NCI-H69 (cell line): ENCODE measurements at regions not wholly inside any gene's neighbourhood (a gene's known extent, or its start where the extent isn't known, plus 50 kb on each side); places are given as distances from the start of the nearest gene placed in this dataset.
A peak's percentile ranks its signal among the peaks of the same experiment; 100 is the strongest.

Source experiments
- DNase-seq: peaks from one replicate; lab custom pipeline; 2025; lab: John Stamatoyannopoulos, UW

DNA sequence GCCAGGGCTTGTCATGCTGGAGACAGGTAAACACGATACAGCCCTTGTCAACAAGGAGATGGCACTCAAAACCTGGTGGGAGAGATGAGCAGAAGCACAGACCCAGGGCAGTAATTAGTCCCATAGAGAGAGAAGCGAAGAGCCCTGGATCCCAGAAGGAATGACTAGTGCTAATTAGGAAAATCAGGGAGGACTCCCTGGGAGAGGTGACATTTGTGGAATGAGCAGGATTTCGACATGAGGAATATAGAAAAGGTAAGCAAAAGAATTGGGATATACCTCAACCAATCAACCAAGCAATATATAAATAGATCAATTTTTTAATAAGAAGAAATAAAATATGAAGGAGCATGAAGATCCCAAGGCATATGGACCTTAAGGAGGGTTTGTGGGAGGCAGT, 98.5 kb upstream of the GJB5 start:
- DNase-seq, result no peak

DNA sequence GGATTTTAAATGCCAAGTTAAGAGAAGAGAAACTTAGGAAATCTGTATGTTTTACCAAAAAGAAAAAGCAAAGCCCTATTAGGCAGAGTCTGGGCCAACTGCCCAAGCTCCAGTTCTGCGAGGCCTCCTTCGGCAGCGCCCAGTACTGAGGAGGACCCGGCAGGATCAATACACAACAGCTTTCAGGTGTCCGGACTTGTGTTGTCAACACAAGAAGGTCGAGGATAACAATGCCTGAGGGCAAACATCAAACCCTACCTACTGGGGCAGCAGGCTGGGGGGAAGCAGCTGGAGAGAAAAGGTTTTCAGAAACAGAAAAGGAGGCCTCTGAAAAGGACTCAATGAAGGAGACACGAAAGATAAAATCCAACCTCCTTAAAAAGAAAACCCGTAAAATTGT, 98.1 kb upstream of the GJB5 start:
- no peak for DNase-seq

DNA sequence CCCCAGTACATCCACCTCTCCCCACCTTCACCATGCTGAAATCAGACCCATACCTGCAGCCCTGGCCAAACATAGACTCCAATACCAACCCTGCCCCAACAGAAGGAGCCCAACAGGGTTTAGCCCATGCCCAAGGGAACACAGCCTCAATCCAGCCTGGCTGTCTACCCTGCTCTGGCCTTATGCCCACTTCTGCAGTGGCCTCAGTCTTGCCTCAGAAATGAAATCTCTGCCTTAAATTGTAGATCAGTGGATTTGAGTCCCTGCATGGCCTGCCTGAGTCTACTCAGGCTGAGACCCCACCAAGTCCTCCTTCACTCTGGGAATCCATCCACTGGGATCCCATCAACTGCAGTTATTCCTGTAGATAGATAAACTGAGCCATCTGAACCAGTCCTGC, 97.6 kb upstream of the GJB5 start:
- DNase-seq, result no peak

DNA sequence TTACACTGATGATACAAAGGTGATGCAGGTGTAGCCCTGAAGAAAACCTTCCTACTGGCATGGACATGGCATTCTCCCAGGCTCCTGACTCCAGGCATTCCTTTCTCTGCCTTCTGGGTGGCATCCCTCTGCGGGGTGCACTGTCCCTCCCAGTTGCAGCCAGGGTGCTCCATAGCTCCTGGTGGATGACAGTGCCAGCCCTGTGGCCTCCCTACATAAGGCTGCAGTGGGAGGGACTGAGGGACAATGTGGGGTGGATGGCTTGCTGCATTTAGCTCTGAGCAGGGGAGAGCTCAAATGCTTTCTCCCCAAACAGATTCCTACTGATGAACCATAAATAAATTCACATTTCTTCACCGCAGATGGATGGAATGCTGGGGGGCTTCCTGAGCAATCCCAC, 97.0 kb upstream of the GJB5 start:
- no peak for DNase-seq

DNA sequence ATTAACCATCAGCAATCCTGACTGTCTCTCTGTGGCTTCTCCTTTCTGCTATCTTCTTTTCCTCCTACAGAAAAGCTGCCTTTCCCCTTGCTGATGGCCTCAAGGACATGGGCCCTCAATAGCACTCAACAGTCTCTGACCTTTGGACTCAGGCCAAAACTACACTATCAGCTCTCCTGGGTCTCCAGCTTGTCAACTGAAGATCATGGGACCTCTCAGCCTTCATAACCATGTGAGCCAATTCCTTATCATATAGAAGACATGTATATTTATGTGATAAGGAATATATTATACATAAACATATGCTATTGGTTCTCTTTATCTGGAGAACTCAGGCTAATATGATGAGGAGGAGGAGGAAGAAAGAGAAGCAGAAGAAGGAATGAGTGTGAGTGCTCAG, 91.8 kb upstream of the GJB5 start:
- DNase-seq, result no peak

DNA sequence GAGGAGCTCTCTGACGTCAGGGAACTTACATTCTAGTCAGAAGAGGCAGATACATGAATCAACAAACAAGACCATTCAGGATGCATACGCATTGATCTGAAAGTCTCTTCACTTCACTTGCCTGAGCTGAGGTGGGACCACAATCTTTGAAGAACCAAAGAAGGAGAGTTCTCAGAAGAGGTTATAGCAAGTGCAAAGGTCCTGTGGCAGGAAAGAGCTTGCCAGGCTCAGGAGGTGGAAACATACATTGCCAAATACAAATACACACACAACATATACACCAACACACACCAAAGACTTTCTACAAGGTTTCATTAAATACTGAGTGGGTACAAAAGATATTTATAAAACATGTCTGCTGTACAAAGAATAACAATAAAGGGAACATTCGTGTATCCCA, 86.8 kb upstream of the GJB5 start:
- no peak for DNase-seq

DNA sequence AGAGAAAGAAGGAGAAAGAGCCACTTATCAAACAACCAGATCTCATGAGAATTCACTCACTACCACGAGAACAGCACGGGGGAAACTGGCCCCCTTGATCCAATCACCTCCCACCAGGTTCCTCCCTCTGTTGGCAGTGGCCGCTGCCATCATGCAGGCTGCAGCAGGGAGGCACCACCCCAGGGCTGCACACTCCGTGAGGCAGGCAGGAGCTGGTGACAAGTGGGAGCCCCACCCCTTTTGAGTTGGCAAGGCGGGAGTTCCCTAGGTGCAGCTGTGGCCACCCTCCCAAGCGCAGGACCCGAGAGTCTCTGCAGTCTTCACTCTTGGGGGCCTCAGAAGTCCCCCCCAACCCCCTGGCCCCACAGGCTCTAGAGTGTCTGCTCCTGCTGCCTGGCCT, 83.9 kb upstream of the GJB5 start:
- no peak for DNase-seq

DNA sequence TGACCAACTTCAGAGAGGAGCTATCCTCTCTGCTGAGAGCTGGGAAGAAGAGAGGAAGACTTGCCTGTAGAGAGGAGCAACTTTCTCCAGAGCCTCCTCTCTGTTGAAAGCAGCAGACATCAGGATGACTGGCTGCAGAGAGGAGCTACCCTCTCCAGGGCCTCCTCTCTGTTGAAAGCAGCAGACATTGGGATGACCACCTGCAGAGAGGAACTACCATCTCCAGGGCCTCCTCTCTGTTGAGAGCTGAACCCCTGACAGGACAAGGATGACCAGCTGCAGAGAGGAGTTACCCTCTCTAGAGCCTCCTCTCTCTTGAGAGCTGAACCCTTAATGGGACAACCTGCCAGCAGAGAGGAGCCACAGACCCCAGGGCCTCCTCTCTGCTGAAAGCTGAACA, 83.0 kb upstream of the GJB5 start:
- DNase-seq, result no peak

DNA sequence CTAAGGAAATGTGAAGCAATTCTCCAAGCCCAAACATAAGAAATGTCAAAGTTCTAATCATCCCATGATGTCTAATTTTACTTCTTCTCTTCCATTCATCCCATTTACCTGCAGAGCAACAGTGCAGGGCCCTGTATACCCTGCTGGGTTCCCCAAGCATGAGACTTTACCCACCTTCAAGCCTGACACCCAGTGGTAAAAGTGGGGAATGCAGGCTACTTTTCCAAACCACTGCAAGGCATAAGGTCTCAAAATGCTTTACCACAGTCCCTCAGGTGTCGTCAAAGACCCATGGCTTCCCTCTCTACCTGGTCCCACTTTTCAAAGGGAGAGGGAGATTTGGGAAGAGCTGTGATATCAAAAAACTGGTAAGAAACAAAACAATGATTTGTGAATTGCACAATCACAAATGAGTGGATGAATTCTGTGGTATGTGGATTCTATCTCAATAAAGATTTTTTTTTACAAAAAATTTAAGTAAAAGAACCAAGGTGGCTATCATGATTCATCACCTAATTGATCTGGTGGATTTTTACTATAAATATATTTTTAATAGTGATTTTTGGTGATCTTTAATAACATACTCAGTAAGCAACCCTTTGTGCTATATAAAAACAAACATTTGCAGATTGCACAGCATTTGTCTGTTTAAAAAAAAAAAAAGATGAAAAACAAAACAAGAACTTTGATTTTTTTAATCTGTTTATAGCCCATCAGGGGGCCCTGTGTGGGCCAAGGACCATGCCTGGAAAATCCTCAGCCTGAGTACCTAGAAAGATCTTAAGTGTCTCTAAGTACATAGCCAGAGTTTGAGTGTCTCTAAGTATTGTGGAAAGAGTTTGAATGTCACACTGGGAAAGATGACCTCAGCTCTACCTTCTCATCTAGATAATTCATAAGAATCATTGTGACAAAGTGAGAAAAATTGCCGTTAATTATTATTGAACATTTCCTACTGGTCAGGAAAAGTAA, 73.1 kb upstream of the GJB5 start:
- peak; percentile 24 for DNase-seq

DNA sequence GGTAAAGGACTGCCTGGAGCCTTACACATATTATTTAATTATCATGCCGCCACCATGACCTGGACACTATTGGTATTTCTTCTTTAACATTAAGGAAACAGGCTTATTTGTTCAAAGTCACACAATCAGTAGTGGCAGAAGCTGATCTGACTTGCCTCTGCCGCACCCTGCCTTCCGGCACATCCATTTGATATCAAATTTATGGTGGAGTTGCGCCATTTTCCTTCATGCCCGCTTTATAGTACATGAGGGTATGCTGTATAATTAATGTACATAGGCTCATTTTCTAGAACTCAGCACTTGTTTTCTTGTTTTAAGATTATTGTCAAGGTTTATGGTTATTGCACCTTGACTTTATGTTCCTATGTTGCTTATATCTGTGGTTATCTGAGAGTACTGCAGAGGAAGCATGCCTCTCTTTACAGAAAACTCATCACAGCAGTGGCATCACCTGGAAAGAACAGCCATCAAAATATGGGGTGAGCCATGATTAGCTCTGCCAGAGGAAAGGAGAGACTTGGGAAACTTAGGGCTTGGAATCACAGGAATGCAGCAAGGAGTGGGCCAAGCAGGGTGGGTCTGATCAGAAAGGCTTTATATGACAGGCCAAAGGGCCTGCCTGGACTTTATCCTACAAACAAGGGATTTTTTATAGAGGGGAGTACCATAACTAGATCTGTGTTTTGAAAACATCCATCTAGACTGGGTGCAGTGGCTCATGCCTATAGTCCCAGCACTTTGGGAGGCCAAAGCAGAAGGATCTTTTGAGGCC, 72.2 kb upstream of the GJB5 start:
- DNase-seq, result no peak

DNA sequence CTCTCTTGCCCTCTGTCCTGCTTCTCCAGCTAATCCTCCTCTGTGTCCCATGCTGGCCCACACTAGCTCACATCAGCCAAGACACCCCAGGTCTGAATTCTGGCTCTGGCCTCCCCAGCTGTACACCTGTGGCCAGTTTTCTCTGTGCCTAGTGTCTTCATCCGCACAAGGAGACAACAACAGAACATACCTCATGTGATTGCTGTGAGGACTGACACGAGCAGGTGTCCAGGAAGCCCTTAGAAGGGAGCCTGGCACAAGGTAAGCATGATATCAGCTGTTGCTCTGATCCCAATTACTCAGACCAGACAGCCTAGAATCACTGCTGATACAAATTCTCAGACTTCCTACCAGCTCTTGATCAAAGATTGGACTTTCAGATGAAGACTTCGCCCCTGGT, 71.2 kb upstream of the GJB5 start:
- no peak for DNase-seq

DNA sequence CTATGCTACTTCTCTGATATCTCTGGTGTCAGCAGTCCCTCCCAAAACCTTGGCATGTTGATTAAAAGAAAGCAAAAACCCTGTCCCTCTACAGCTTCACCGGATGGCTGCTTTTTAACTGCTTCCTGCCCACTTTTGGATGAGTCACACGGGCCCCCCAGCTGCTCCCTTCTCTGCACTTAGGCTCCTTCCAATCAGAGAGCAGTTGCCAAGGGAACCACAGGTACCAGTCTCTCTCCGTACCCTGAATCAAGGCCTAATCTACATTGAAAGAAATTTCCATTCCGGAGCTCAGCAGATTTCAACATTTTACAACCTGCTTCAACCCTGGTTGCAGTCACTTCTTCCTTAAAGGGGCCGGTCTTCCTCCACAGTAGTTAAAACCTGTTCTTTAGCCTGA, 70.6 kb upstream of the GJB5 start:
- DNase-seq, result peak; percentile 5

DNA sequence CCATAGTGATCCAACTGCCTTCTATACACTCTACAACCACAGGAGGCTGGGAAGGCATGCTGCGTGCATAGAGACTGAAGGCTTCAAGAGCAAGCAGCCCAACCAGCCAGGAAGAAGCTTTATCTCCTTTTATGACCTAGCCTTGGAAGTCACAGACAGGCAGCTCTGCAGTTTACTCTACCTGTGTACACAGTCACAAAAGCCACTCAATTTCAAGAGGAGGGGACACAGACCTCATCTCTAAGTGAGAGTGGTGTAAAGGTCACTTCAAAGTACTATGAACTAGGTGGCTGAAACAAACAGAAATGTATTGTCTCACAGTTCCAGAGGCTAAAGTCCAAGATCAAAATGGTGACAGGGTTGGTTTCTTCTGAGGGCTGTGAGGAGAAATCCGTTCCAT, 69.6 kb upstream of the GJB5 start:
- no peak for DNase-seq

DNA sequence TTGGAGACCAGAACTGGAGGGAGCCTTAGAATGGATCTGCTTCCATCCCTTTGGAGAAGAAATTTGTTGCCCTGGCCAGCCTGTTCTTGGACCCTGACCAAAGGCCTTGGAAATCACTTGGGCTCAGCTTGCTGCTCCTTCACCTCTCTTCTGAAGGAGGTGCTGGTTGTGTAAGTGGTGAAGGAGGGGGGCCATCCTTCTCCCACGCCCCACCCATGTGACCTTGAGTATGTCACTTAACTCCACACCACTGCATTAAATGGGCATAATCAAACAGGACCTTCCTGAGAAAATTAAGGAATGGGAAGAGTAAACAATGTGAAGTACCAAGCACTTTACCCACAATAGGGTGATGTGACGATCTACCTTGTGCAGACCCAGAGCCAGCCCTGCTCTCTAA, 68.3 kb upstream of the GJB5 start:
- DNase-seq, result no peak

DNA sequence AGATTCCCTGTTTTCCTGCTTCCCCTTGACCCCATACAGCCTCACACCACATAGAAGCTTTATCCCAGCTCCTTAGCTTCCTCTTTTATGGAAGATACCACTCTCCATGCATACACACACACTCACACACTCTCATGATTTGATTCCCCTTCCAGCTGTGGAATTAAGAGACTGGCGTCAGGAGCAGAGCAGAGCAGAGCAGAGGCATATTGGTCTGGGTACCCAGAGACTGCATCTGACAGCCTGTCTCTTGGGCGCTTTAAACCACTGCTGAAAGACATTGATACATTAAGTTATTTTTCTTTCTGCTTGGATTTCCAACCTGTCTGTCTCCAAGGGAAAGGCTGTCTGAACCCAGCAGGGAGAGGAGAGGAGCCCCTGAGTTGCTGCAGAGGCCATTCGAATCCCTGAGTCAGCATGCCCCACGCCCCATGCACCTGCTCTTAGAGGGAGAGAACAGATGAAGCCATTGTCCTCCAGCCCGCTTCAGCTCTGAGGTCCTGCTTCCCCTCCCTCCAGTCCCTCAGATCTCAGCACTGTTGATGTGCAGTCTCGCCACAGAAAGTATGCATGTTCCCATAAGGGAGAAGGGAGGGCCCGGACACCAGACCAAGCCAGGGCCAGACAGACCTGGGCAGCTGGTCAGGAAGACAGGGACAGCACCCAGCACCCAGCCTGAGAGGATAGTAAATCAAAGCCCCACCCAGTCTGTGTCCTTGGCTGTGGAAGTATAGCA, 66.7 kb upstream of the GJB5 start:
- no peak for DNase-seq

DNA sequence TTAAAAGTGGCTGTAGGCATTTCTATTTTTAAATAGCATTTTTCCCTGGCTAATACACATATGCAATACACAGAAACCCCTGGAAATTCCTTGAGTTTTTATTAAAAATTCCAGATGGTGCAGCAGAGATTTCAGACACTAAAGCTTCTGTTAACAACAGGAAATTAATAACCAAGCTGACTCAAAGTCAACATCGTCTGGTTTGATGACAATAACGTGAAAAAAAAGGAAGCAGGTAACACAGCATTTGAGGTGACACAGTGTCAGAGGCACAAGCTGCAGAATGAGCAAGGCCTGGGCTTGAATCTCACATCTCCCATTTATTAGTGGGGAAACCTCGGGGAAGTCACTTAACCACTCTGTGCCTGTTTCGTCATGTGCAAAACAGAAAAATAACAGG, 64.6 kb upstream of the GJB5 start:
- no peak for DNase-seq

DNA sequence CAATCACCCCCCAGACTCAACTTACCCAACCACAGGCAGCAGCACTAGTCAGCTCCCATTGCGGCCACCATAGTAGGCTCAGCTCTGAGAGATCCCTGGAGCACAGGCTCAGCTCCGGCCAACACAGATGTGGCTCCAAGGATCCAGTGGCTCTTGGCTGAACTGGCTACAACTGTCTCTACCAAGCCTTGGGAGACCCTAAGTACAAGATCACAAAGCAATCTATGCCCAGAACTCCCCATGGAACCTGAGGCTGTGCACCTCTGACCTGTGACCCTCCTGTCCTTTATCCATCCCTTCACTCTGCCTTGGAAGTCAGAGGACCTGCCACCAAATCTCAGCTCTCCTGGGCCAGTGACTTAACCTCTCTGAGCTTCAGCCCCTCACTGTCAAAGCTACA, 61.8 kb upstream of the GJB5 start:
- no peak for DNase-seq

DNA sequence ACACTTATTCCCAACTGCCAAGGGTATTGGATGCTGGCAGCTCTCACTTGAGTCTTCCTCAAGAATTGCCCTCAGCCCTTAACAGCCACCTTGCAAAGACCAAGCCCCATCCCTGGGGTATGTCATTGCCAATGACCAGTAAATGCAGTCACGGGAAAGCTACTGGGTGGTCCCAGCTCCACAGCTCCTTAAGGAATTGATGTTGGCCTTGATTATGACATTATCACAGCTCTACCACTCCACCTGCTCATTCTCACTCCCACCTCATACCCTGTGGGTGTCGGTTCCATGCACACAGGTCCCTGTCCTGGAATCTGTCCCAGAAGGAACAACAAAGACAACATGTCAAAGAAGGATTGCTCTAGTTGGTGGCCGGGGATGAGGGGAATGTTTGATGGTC, 60.5 kb upstream of the GJB5 start:
- DNase-seq, result no peak

DNA sequence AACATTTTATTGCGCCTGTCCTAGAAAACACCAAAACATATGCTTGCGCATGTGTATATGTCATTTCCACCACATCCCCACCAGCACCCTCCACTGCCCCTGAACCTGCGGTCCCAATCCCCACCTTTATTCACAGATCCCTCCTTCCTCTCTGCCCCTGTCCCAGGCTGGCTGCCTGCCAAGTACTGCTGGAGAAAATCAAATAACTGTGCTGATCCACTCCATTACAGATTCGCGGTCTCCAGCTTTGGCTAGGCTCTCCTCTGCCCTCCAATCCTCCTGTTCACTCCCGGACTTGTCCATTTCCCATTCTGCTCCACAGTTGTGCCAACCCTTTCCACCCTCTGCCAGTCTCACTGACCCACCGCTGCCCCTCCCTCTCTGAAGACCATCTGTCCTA, 59.3 kb upstream of the GJB5 start:
- DNase-seq, result peak; percentile 3

DNA sequence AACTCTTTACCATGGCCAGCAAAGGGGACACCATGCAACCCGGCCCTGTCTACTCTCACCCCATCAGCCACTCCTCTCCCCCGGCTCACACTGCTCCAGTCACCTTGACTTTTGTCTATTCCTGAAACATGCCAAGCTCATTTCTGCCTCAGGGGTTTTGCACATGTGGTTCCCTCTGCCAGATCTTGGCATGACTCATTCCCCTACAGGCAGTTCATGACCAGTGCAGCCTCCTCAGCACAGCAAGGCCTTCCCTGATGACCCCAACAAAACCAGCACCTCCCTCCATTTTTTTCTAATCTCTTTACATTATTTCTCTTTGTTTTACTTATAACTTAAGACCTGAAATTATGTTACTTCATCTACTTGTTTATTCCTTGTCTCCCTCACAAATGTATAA, 58.6 kb upstream of the GJB5 start:
- DNase-seq, result peak; percentile 18

DNA sequence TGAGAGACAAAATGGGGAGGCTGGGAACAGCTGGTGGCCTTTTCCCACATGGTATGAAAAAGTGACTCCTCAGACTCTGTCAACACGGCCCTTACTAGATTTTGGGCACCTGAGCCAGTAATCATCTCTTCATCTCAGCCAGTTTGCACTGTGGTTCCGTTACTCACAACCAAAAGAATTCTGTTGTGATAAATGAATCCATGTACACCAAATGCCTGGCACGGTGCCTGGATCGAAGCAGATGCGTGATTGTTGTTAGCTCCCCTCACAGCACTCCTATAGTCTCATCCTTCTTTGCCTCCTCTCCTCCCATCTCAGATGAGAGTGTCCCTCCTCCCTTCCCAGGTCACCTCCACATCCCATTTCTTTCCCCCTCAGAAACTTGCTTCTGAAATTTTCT, 57.9 kb upstream of the GJB5 start:
- DNase-seq, result no peak

DNA sequence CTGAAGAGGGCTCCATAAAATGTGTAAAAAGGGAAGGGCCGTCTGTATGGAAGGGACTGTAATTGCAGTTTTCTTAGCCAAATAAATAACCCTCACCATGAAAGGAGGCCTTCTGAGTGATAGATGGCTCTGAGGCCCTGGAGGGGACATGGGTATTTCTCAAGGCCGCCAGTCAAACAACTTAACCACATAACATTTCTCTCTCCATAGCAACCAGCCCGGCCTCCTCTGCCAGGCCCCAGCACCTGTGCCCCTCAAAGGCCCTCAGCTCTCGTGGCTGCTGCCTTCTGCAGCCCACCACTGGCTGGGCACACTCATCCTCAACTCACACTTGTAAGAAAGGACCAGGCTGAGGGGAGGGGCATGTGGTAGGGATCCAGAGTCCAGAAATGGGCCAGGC, 57.0 kb upstream of the GJB5 start:
- no peak for DNase-seq
